ENCODE measurements at regions not wholly inside any gene's neighbourhood (a gene's known extent, or its start where the extent isn't known, plus 50 kb on each side); places are given as distances from the start of the nearest gene placed in this dataset.

GRCh38 chr22:27192135-27192829 lies 534.9 kb downstream of the MIAT start:
- TF ChIP-seq CTCF (IDR thresholded peaks at IDR 0.05; ENCODE audit: insufficient read depth, low read length, poor library complexity, severe bottlenecking) = no peak
- no peak overlapping the region for H3K4me3 ChIP-seq (replicated peaks; ENCODE audit: low read depth, low read length)
- DNase-seq (ENCODE audit: extremely low read depth, insufficient read length) = no peak
- H3K27me3 ChIP-seq (replicated peaks; ENCODE audit: control insufficient read depth, insufficient read depth, low read length) = no peaks in the 10 kb centered on the region
- no peaks in the 10 kb centered on the region for H3K36me3 ChIP-seq (ENCODE audit: control insufficient read depth, insufficient read depth, low read length)

GRCh38 chr22:27193215-27193614 lies 535.8 kb downstream of the MIAT start:
- H3K27me3 ChIP-seq (replicated peaks; ENCODE audit: control insufficient read depth, insufficient read depth, low read length) = no peaks in the 10 kb centered on the region
- no peaks in the 10 kb centered on the region for H3K36me3 ChIP-seq (ENCODE audit: control insufficient read depth, insufficient read depth, low read length)
- no peak overlapping the region for H3K4me3 ChIP-seq (replicated peaks; ENCODE audit: low read depth, low read length)
- no peak for TF ChIP-seq CTCF (IDR thresholded peaks at IDR 0.05; ENCODE audit: insufficient read depth, low read length, poor library complexity, severe bottlenecking)
- no peak for DNase-seq (ENCODE audit: extremely low read depth, insufficient read length)

- Histone ChIP-seq H3K27me3 (replicated peaks; ENCODE audit: control insufficient read depth, insufficient read depth, low read length) (no peaks in the 10 kb centered on the region), H3K4me3 (replicated peaks; ENCODE audit: low read depth, low read length) (no peak overlapping the region), H3K36me3 (ENCODE audit: control insufficient read depth, insufficient read depth, low read length) (no peaks in the 10 kb centered on the region)
- no peak for DNase-seq (ENCODE audit: extremely low read depth, insufficient read length)
- TF ChIP-seq CTCF (IDR thresholded peaks at IDR 0.05; ENCODE audit: insufficient read depth, low read length, poor library complexity, severe bottlenecking) = no peak
Observed at GRCh38 chr22:27193636-27194035, 536.2 kb downstream of the MIAT start.

- no peak overlapping the region for H3K4me3 ChIP-seq (replicated peaks; ENCODE audit: low read depth, low read length)
- no peaks in the 10 kb centered on the region for H3K27me3 ChIP-seq (replicated peaks; ENCODE audit: control insufficient read depth, insufficient read depth, low read length)
- no peak for DNase-seq (ENCODE audit: extremely low read depth, insufficient read length)
- TF ChIP-seq CTCF (IDR thresholded peaks at IDR 0.05; ENCODE audit: insufficient read depth, low read length, poor library complexity, severe bottlenecking) = no peak
- H3K36me3 ChIP-seq (ENCODE audit: control insufficient read depth, insufficient read depth, low read length) = no peaks in the 10 kb centered on the region
Observed at GRCh38 chr22:27194096-27194748, 536.8 kb downstream of the MIAT start.

- DNase-seq (ENCODE audit: extremely low read depth, insufficient read length) = no peak
- no peaks in the 10 kb centered on the region for H3K27me3 ChIP-seq (replicated peaks; ENCODE audit: control insufficient read depth, insufficient read depth, low read length)
- no peaks in the 10 kb centered on the region for H3K36me3 ChIP-seq (ENCODE audit: control insufficient read depth, insufficient read depth, low read length)
- no peak for TF ChIP-seq CTCF (IDR thresholded peaks at IDR 0.05; ENCODE audit: insufficient read depth, low read length, poor library complexity, severe bottlenecking)
- H3K4me3 ChIP-seq (replicated peaks; ENCODE audit: low read depth, low read length) = no peak overlapping the region
Observed at GRCh38 chr22:27195094-27195493, 537.7 kb downstream of the MIAT start.

Measured in GM06990 (cell line).